Trophoblast cell (in vitro differentiated cells and primary cell): ENCODE measurements at regions not wholly inside any gene's neighbourhood (a gene's known extent, or its start where the extent isn't known, plus 50 kb on each side); places are given as distances from the start of the nearest gene placed in this dataset.

ENCODE experiments used
- DNase-seq, 2 donors: peaks; one replicate each; pipeline ENCODE4 v3.0.0-alpha.2; 2016
- H2AFZ ChIP-seq: 2 replicates; pipeline ENCODE4 v1.6.1; 2013; ENCODE audit warnings: low read length, moderate library complexity, mild to moderate bottlenecking; ENCODE audit not compliant: insufficient read depth, poor library complexity
- H2AK5ac ChIP-seq: 2 replicates; pipeline ENCODE4 v1.6.1; 2013; ENCODE audit warnings: mild to moderate bottlenecking, low read length
- H2BK120ac ChIP-seq: 2 replicates; pipeline ENCODE4 v1.6.1; 2013; ENCODE audit warnings: low read length, mild to moderate bottlenecking, moderate library complexity; ENCODE audit not compliant: insufficient read depth, poor library complexity
- H2BK12ac ChIP-seq: 2 replicates; pipeline ENCODE4 v1.6.1; 2013; ENCODE audit warnings: mild to moderate bottlenecking, low read length, moderate library complexity
- H2BK5ac ChIP-seq: 2 replicates; pipeline ENCODE4 v1.6.1; 2013; ENCODE audit warnings: low read length, low read depth, moderate library complexity, mild to moderate bottlenecking; ENCODE audit not compliant: poor library complexity
- H3K14ac ChIP-seq: 2 replicates; pipeline ENCODE4 v1.6.1; 2013; ENCODE audit warnings: mild to moderate bottlenecking, low read length
- H3K18ac ChIP-seq: 2 replicates; pipeline ENCODE4 v1.6.1; 2013; ENCODE audit warnings: mild to moderate bottlenecking, low read length
- H3K23ac ChIP-seq: 2 replicates; pipeline ENCODE4 v1.6.1; 2013; ENCODE audit warnings: low read length
- H3K27ac ChIP-seq: 2 replicates; pipeline ENCODE4 v1.5.1; 2013; ENCODE audit warnings: low read depth, mild to moderate bottlenecking, inconsistent platforms, low read length, moderate library complexity
- H3K27me3 ChIP-seq: 2 replicates; pipeline ENCODE4 v1.6.1; 2013; ENCODE audit warnings: inconsistent platforms, mild to moderate bottlenecking, low read length, moderate library complexity; ENCODE audit not compliant: insufficient read depth
- H3K36me3 ChIP-seq, 2 experiments: 1 replicate in 1 of 2; 2 replicates in 1 of 2; pipeline ENCODE4 v1.6.1; 2013; ENCODE audit warnings: low read length in 2 of 2, mild to moderate bottlenecking in 2 of 2, moderate library complexity in 1 of 2; ENCODE audit not compliant: insufficient read depth in 2 of 2, control insufficient read depth in 1 of 2
- H3K4ac ChIP-seq: 2 replicates; pipeline ENCODE4 v1.6.1; 2013; ENCODE audit warnings: low read depth, mild to moderate bottlenecking, low read length, moderate library complexity
- H3K4me1 ChIP-seq, 2 experiments: 1 replicate in 1 of 2; 2 replicates in 1 of 2; pipeline ENCODE4 v1.6.1; 2013; ENCODE audit warnings: low read length in 2 of 2, mild to moderate bottlenecking in 2 of 2, moderate library complexity in 1 of 2; ENCODE audit not compliant: insufficient read depth in 2 of 2, control insufficient read depth in 1 of 2
- H3K4me2 ChIP-seq: 2 replicates; pipeline ENCODE4 v1.6.1; 2013; ENCODE audit warnings: inconsistent platforms, mild to moderate bottlenecking, low read length, moderate library complexity
- H3K4me3 ChIP-seq: 2 replicates; pipeline ENCODE4 v1.5.1; 2013; ENCODE audit warnings: mild to moderate bottlenecking, low read depth, low read length, inconsistent platforms
- H3K79me1 ChIP-seq: one replicate; pipeline ENCODE4 v1.6.1; 2013; ENCODE audit warnings: low read length
- H3K79me2 ChIP-seq: 2 replicates; pipeline ENCODE4 v1.6.1; 2013; ENCODE audit warnings: low read length, mild to moderate bottlenecking; ENCODE audit not compliant: control insufficient read depth, insufficient read depth, poor library complexity
- H3K9ac ChIP-seq: 2 replicates; pipeline ENCODE4 v1.6.1; 2013; ENCODE audit warnings: mild to moderate bottlenecking, low read length
- H3K9me3 ChIP-seq: 2 replicates; pipeline ENCODE4 v1.6.1; 2013; ENCODE audit warnings: low read depth, mild to moderate bottlenecking, control low read depth, inconsistent platforms, low read length; ENCODE audit not compliant: insufficient read depth
- H4K12ac ChIP-seq: 2 replicates; pipeline ENCODE4 v1.6.1; 2013; ENCODE audit warnings: low read depth, mild to moderate bottlenecking, low read length, moderate library complexity
- H4K8ac ChIP-seq: 2 replicates; pipeline ENCODE4 v1.6.1; 2013; ENCODE audit warnings: low read depth, mild to moderate bottlenecking, low read length, moderate library complexity
- H4K91ac ChIP-seq: one replicate; pipeline ENCODE4 v1.6.1; 2013; ENCODE audit warnings: low read depth, mild to moderate bottlenecking, low read length, moderate library complexity
- WGBS: extraction: QIAGEN DNeasy Blood & Tissue Kit; methylation state at CpG from one replicate; pipeline ENCODE4 v1.1.7; 2013; ENCODE audit warnings: missing lambda C conversion rate; ENCODE audit not compliant: insufficient read length, insufficient coverage; ENCODE audit errors: extremely low coverage; 5-methylcytosine and 5-hydroxymethylcytosine counted together

DNA sequence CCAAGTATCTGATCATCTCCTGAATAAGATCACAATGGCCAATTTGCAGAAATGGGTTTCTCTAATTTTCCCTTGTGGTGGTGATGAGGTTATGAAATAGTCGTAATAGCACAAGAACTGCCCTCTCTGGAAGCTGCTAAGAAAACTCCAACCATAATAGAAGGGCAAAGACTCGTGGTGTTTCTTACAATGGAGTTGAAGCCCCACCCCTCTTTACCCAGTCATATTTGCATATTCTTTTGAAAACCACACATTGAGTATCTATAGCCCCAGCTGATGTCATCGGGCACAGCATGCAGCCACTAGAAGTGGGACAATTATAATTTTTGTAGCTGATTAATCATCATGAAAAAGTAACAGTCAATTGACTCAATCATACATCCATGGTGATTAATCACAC lies 452.1 kb upstream of the POU3F2 start:
- Histone ChIP-seq H2BK120ac (no peak overlapping the region), H2BK12ac (no peak overlapping the region), H3K79me1 (no peaks in the 10 kb centered on the region), H3K27ac (no peak overlapping the region), H4K12ac (no peak overlapping the region), H3K18ac (no peak overlapping the region), H2AK5ac (no peak overlapping the region), H4K91ac (no peak overlapping the region), H4K8ac (no peak overlapping the region), H3K4me3 (no peak overlapping the region), H3K4me1 (no peaks in the 10 kb centered on the region), H3K27me3 (no peaks in the 10 kb centered on the region), H3K36me3 (no peaks in the 10 kb centered on the region), H3K14ac (no peak overlapping the region), H3K9ac (no peak overlapping the region), H2BK5ac (no peak overlapping the region), H3K4me2 (no peak overlapping the region), H3K9me3 (no peaks in the 10 kb centered on the region), H3K4ac (no peak overlapping the region), H3K79me2 (no peaks in the 10 kb centered on the region), H2AFZ (no peak overlapping the region), H3K23ac (no peak overlapping the region)
- WGBS, result no CpG with 5 or more reads among the region's 3 CpGs
- DNase-seq, result no peak

DNA sequence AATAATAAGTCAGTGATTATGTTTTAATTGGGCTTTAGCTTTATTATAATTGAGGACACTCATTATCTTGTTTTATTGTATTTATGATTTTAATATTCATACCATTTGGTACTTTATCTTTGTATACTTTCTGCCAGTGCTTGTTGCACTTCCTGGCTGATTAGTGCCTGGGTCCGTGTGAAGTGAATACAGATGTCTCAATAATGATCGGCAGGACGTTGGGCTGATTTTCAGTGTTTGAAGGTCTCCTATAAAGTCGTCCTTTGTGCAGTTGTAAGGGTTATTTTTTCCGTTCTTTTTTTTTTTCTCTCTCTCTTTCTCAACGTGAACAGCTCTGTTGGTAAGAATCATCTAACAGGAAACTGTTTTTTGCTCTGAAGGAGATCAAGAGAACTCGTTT lies 450.0 kb upstream of the POU3F2 start:
- Histone ChIP-seq H3K4me3 (no peak overlapping the region), H2BK5ac (no peak overlapping the region), H3K23ac (no peak overlapping the region), H2AK5ac (no peak overlapping the region), H3K14ac (no peak overlapping the region), H4K12ac (no peak overlapping the region), H3K79me1 (no peaks in the 10 kb centered on the region), H3K18ac (no peak overlapping the region), H2AFZ (no peak overlapping the region), H3K36me3 (no peaks in the 10 kb centered on the region), H3K4me1 (no peaks in the 10 kb centered on the region), H4K8ac (no peak overlapping the region), H3K27ac (no peak overlapping the region), H2BK120ac (no peak overlapping the region), H3K9me3 (no peaks in the 10 kb centered on the region), H4K91ac (no peak overlapping the region), H3K9ac (no peak overlapping the region), H2BK12ac (no peak overlapping the region), H3K79me2 (no peaks in the 10 kb centered on the region), H3K4me2 (no peak overlapping the region), H3K4ac (no peak overlapping the region), H3K27me3 (no peaks in the 10 kb centered on the region)
- no peak for DNase-seq
- WGBS, result no CpG with 5 or more reads among the region's 7 CpGs

DNA sequence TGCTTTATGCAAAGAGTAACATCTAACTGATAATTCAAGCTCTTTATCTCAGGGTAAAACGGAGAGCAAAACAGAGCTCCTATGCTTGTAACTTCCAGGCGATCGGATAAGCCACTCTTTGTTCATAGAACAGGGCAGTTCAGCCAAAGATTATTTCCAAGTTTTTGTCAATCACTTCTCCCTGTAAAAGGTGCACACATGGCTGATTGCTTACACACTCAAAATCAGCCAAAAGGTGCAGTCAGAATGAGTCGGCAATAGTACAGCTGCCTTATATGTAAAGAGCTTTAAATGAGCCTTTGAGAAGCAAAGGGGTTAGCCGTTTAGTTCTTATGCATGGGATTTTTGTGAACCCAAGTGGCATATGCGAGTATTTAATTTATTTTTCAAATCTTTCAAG lies 449.6 kb upstream of the POU3F2 start:
- Histone ChIP-seq H2BK120ac (no peak overlapping the region), H3K18ac (no peak overlapping the region), H3K9me3 (no peaks in the 10 kb centered on the region), H3K4me3 (no peak overlapping the region), H3K4me2 (no peak overlapping the region), H3K79me1 (no peaks in the 10 kb centered on the region), H3K27ac (no peak overlapping the region), H3K79me2 (no peaks in the 10 kb centered on the region), H4K91ac (no peak overlapping the region), H3K23ac (no peak overlapping the region), H2BK5ac (no peak overlapping the region), H2AK5ac (no peak overlapping the region), H3K14ac (no peak overlapping the region), H3K4ac (no peak overlapping the region), H2AFZ (no peak overlapping the region), H2BK12ac (no peak overlapping the region), H4K12ac (no peak overlapping the region), H3K27me3 (no peaks in the 10 kb centered on the region), H4K8ac (no peak overlapping the region), H3K9ac (no peak overlapping the region), H3K4me1 (no peaks in the 10 kb centered on the region), H3K36me3 (no peaks in the 10 kb centered on the region)
- no peak for DNase-seq
- no CpG with 5 or more reads among the region's 6 CpGs for WGBS

DNA sequence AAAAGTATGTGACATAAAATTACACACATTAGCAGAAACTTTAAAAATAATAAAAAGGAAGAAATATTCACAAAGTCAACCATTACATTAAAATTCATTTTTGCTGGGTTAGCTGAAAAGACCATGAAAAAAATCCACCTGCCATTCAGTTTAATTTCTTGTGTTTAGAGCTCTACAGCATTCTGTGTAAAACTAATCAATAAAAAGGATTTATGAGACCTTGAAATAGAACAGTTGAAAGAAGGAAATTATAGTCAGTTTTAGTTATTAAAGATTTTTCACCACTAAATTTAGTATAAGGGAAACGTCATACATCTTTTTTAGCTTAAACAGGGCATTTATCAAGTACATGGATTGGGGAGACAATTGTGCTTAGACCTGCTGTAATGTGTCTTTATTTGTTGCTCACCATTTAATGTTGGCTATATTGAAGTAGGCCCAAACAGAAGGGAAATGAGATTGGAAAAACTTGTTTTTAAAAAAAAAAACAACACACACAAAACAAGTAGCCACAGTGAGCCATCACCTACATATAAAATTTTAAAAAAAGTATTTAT lies 438.7 kb upstream of the POU3F2 start:
- H3K4me3 ChIP-seq, result no peak overlapping the region
- no peak overlapping the region for H2AFZ ChIP-seq
- no peak overlapping the region for H3K14ac ChIP-seq
- H3K79me2 ChIP-seq, result no peaks in the 10 kb centered on the region
- no peak overlapping the region for H3K4me2 ChIP-seq
- H3K27ac ChIP-seq, result no peak overlapping the region
- no peaks in the 10 kb centered on the region for H3K9me3 ChIP-seq
- H3K9ac ChIP-seq, result no peak overlapping the region
- no peaks in the 10 kb centered on the region for H3K27me3 ChIP-seq
- no peaks in the 10 kb centered on the region for H3K79me1 ChIP-seq
- no peak overlapping the region for H3K18ac ChIP-seq
- no peak overlapping the region for H3K23ac ChIP-seq
- H2BK12ac ChIP-seq, result no peak overlapping the region
- no peak overlapping the region for H2BK5ac ChIP-seq
- H4K12ac ChIP-seq, result no peak overlapping the region
- H3K4me1 ChIP-seq, result no peaks in the 10 kb centered on the region
- H3K4ac ChIP-seq, result no peak overlapping the region
- no peak overlapping the region for H2BK120ac ChIP-seq
- no peak overlapping the region for H4K8ac ChIP-seq
- no CpG with 5 or more reads among the region's 1 CpG for WGBS
- no peak overlapping the region for H2AK5ac ChIP-seq
- no peak for DNase-seq
- H3K36me3 ChIP-seq, result no peaks in the 10 kb centered on the region
- no peak overlapping the region for H4K91ac ChIP-seq
